Neutrophil (primary cell): ENCODE measurements at regions not wholly inside any gene's neighbourhood (a gene's known extent, or its start where the extent isn't known, plus 50 kb on each side); places are given as distances from the start of the nearest gene placed in this dataset.
"Not testable (repeated sequence)": the region's sequence is repeated elsewhere in the genome, so short reads cannot be mapped to it uniquely, and the experiment has no call there.

Source experiments
- H3K27ac ChIP-seq: fragments of 200-600 bp; sonication (generic); 2 replicates; pipeline ENCODE4 v1.5.1; 2016; ENCODE audit warnings: mild to moderate bottlenecking, moderate library complexity
- H3K27me3 ChIP-seq: fragments of 200-600 bp; sonication (generic); 2 replicates; pipeline ENCODE4 v1.6.0; 2016; ENCODE audit warnings: mild to moderate bottlenecking
- H3K36me3 ChIP-seq: fragments of 200-600 bp; sonication (generic); 2 replicates; pipeline ENCODE4 v1.5.1; 2017
- H3K4me1 ChIP-seq, 2 experiments: fragments of 200-600 bp in 1 of 2; sonication (generic) in 1 of 2; 1 replicate in 1 of 2; 2 replicates in 1 of 2; pipeline versions ENCODE4 v1.5.1 to v1.6.1; 2013 to 2016; ENCODE audit warnings: low read depth in 1 of 2, low read length in 1 of 2, mild to moderate bottlenecking in 1 of 2, moderate library complexity in 1 of 2; ENCODE audit not compliant: control insufficient read depth in 1 of 2, insufficient read depth in 1 of 2
- H3K4me3 ChIP-seq, 2 experiments: fragments of 200-600 bp in 1 of 2; sonication (generic) in 1 of 2; 1 replicate in 1 of 2; 2 replicates in 1 of 2; pipeline ENCODE4 v1.5.1; 2013 to 2016; ENCODE audit warnings: low read depth in 1 of 2, low read length in 1 of 2, mild to moderate bottlenecking in 1 of 2, moderate library complexity in 1 of 2
- H3K9me3 ChIP-seq: fragments of 200-600 bp; sonication (generic); 2 replicates; pipeline ENCODE4 v1.5.1; 2016
- TF ChIP-seq, protein P1 (sequence below): fragments of 200-600 bp; sonication (generic); IDR thresholded peaks from 2 replicates; pipeline ENCODE4 v1.5.1; 2016; ENCODE audit warnings: antibody characterized with exemption

DNA sequence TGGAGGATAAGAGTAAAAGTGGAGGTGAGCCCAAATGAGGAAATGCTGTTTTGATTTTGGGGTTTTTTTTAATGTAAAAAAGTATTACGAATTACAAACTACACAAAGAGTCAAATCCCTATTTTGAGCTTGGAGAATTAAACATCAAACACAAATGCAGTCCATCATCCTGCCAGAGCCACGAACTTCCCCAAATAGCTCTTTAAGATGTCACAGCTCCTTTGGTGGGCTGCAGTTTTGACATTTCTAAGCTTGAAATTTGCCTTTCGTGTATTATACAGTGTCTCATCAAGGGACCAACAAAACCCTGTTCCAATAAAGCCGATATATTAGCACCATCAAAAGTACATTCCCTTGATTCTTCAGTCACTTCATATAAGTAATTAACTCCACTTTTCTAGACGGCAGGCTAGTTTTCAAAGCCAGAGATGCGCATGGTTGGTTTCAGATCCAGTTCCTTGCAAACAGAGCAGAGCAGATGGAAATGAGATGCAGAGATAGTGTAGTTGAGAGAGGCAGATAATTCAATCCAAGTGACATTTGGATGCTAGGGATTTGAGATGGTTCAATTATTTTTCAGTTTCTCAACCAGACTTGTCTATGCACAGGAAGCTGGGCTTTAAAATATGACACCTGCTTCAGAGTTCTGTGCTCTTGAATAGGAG, 580.9 kb downstream of the EDEM1 start:
- no peak overlapping the region for H3K27ac ChIP-seq
- TF ChIP-seq, protein P1, sequence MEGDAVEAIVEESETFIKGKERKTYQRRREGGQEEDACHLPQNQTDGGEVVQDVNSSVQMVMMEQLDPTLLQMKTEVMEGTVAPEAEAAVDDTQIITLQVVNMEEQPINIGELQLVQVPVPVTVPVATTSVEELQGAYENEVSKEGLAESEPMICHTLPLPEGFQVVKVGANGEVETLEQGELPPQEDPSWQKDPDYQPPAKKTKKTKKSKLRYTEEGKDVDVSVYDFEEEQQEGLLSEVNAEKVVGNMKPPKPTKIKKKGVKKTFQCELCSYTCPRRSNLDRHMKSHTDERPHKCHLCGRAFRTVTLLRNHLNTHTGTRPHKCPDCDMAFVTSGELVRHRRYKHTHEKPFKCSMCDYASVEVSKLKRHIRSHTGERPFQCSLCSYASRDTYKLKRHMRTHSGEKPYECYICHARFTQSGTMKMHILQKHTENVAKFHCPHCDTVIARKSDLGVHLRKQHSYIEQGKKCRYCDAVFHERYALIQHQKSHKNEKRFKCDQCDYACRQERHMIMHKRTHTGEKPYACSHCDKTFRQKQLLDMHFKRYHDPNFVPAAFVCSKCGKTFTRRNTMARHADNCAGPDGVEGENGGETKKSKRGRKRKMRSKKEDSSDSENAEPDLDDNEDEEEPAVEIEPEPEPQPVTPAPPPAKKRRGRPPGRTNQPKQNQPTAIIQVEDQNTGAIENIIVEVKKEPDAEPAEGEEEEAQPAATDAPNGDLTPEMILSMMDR: no peak
- H3K4me3 ChIP-seq: no peak overlapping the region
- H3K9me3 ChIP-seq: no peaks in the 10 kb centered on the region
- no peaks in the 10 kb centered on the region for H3K27me3 ChIP-seq
- no peaks in the 10 kb centered on the region for H3K4me1 ChIP-seq
- H3K36me3 ChIP-seq: no peaks in the 10 kb centered on the region

DNA sequence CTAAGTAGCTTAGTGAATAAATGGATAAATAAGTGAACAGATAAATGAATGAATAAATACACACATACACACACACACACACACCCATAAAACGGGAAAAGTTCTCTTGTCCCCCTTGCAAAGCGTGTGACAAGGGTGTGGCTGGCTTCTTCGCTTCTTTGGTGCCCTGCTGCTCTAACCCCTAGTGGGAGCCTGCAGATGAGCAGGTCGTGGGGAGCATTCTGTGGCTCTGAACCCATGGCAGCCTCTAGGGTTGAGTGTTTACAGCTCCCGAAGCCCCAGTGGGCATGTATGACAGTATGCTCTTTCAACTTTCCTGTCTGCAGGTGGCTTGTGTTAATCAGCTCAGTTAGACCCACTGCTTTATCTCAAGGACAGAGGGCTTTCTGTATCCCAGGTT, 582.3 kb downstream of the EDEM1 start:
- no peaks in the 10 kb centered on the region for H3K27me3 ChIP-seq
- no peak overlapping the region for H3K4me3 ChIP-seq
- no peaks in the 10 kb centered on the region for H3K9me3 ChIP-seq
- H3K36me3 ChIP-seq: no peaks in the 10 kb centered on the region
- TF ChIP-seq, protein P1: no peak
- H3K27ac ChIP-seq: no peak overlapping the region
- no peaks in the 10 kb centered on the region for H3K4me1 ChIP-seq

DNA sequence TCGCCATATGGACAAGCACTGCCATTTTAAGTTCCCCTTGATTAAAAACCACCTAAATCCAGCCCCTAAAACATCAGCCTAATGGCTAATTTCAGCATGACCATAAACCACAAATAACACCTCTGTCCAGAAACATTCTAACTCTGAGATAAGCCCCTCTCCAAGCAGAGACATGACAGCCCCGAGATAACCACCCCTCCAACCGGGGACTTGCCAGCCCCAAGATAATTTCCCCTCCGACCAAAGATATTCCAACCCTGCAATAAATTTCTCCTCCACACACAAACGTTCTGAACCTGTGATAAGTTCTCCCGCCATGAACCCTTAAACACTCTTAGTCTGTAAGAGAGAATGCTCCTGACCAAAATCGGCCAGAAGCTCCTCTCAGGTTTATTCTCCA, 586.8 kb downstream of the EDEM1 start:
- H3K27ac ChIP-seq: no peak overlapping the region
- TF ChIP-seq, protein P1: no peak
- H3K4me1 ChIP-seq: no peaks in the 10 kb centered on the region
- H3K4me3 ChIP-seq: no peak overlapping the region
- H3K9me3 ChIP-seq: no peaks in the 10 kb centered on the region
- no peaks in the 10 kb centered on the region for H3K27me3 ChIP-seq
- H3K36me3 ChIP-seq: no peaks in the 10 kb centered on the region

DNA sequence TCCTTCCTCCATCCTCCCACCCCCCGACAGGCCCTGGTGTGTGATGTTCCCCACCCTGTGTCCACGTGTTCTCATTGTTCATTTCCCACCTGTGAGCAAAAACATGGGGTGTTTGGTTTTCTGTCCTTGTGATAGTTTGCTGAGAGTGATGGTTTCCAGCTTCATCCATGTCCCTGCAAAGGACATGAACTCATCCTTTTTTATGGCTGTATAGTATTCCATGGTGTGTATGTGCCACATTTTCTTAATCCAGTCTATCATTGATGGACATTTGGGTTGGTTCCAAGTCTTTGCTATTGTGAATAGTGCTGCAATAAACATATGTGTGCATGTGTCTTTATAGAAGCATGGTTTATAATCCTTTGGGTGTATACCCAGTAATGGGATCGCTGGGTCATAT, 587.6 kb downstream of the EDEM1 start:
- H3K4me1 ChIP-seq, H3K9me3 ChIP-seq, H3K27me3 ChIP-seq, H3K36me3 ChIP-seq, H3K4me3 ChIP-seq, H3K27ac ChIP-seq: not testable (repeated sequence)

DNA sequence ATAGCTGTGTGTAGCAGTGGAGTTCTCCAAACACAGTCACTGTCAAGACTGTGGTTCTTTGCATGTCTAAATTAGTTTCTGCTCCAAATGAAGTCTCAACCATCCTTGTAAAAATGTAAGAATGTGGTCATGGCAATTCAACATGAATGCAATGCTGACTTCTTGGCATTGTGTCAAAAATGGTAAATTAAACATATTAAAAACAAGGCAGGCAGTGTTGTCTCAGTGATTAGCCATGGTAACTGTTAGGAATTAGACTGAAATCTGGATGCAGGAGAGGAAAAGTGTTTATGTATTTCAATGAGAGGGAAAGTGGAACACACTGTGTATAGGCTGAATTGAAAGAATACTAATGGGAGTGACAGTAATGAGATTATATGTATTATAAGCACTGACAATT, 597.2 kb downstream of the EDEM1 start:
- no peak overlapping the region for H3K4me3 ChIP-seq
- no peaks in the 10 kb centered on the region for H3K9me3 ChIP-seq
- H3K27ac ChIP-seq: no peak overlapping the region
- TF ChIP-seq, protein P1: no peak
- H3K27me3 ChIP-seq: no peaks in the 10 kb centered on the region
- H3K36me3 ChIP-seq: no peaks in the 10 kb centered on the region
- no peaks in the 10 kb centered on the region for H3K4me1 ChIP-seq

DNA sequence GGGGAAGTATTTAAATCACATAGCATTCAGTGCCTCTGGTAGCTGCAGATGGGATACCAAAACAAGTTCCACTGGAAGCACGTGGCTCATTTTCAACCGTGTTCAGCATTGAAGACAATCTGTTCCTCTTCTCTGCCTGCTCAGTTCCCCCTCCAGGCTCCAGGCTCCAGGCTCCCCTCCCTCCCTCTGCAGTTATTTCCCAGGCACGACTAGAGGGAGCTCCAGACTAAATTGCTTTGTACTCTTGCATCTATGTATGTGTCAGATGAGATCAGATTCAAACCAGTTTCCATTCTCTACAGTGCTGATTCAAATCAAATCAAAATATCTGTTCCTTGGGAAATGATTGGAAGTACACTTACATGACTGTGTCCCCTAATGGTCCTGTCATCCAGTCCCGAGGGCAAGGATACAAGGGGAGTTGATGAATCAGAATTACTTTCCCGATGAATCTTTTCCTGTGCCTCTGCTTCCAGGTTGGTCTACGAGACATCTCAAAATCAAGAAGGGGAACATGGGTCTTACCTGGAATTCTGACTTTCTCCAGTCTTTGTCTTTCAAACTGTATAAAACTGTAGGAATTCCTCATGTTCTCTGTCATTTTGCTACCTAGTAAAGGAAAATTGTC, 600.5 kb downstream of the EDEM1 start:
- Histone ChIP-seq H3K4me3 (no peak overlapping the region), H3K4me1 (no peaks in the 10 kb centered on the region), H3K36me3 (no peaks in the 10 kb centered on the region), H3K27me3 (no peaks in the 10 kb centered on the region), H3K27ac (no peak overlapping the region), H3K9me3 (no peaks in the 10 kb centered on the region)
- TF ChIP-seq, protein P1: no peak
